ENCODE measurements at regions not wholly inside any gene's neighbourhood (a gene's known extent, or its start where the extent isn't known, plus 50 kb on each side); places are given as distances from the start of the nearest gene placed in this dataset.

DNA sequence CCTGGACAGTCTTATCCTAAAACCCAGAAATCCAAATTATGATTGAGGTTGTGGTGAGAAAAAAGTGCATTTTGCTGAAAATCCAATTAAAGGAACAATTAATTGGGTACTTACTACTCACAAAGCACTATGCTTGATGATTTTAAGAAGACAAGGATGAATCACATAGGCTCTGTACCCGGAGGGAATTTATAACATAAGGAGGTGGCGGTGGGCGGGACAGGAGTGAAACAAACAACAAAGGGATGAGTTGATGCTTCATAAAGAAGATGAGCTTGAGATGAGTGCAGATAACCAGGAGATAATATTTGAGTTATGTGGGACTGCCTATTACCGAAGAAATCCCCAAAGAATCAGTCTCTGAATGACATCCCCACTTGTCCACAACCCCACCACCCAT, 171.1 kb upstream of the FZD8 start:
- TF ChIP-seq, protein P1, sequence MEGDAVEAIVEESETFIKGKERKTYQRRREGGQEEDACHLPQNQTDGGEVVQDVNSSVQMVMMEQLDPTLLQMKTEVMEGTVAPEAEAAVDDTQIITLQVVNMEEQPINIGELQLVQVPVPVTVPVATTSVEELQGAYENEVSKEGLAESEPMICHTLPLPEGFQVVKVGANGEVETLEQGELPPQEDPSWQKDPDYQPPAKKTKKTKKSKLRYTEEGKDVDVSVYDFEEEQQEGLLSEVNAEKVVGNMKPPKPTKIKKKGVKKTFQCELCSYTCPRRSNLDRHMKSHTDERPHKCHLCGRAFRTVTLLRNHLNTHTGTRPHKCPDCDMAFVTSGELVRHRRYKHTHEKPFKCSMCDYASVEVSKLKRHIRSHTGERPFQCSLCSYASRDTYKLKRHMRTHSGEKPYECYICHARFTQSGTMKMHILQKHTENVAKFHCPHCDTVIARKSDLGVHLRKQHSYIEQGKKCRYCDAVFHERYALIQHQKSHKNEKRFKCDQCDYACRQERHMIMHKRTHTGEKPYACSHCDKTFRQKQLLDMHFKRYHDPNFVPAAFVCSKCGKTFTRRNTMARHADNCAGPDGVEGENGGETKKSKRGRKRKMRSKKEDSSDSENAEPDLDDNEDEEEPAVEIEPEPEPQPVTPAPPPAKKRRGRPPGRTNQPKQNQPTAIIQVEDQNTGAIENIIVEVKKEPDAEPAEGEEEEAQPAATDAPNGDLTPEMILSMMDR (IDR thresholded peaks at IDR 0.05 in 4 of 5, conservative IDR thresholded peaks at IDR 0.05 in 1 of 5) = no peak
- TF ChIP-seq POLR2A (IDR thresholded peaks at IDR 0.05) = no peak

Measured in gastrocnemius medialis (tissue), 4 donors.